Epithelial cell of esophagus (primary cell): ENCODE measurements at regions not wholly inside any gene's neighbourhood (a gene's known extent, or its start where the extent isn't known, plus 50 kb on each side); places are given as distances from the start of the nearest gene placed in this dataset.

Experiments
- DNase-seq: peaks from one replicate; pipeline ENCODE4 v3.0.0; 2010; ENCODE audit warnings: low read depth
- H3K4me3 ChIP-seq: 2 replicates; pipeline ENCODE4 v1.5.1; 2011; ENCODE audit warnings: mild to moderate bottlenecking, low read length, control low read depth
- TF ChIP-seq, protein P1 (sequence below): IDR thresholded peaks from 2 replicates; pipeline ENCODE4 v1.5.1; 2011; ENCODE audit warnings: low read depth, mild to moderate bottlenecking, low read length, control low read depth, inconsistent platforms; ENCODE audit not compliant: insufficient read depth; ENCODE audit errors: missing control alignments

DNA sequence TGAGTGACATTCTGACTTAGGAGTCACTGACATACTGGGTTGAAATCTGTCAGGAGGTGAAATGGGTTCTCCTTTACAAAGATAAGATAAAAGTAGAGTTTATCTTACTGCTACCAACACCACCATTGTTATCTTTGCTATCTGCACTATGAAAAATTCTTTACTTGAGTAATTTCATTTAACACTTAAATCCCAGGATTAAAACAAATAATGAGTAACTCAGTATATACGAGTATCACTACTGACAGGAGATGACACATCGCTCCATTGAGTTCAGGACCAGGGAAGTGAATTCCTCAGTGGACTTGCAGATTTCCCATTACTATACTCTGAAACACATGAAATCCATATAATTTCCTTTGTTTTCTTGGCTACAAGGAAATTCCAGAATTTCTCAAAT lies 242.1 kb upstream of the NLRP1 start:
- TF ChIP-seq, protein P1, sequence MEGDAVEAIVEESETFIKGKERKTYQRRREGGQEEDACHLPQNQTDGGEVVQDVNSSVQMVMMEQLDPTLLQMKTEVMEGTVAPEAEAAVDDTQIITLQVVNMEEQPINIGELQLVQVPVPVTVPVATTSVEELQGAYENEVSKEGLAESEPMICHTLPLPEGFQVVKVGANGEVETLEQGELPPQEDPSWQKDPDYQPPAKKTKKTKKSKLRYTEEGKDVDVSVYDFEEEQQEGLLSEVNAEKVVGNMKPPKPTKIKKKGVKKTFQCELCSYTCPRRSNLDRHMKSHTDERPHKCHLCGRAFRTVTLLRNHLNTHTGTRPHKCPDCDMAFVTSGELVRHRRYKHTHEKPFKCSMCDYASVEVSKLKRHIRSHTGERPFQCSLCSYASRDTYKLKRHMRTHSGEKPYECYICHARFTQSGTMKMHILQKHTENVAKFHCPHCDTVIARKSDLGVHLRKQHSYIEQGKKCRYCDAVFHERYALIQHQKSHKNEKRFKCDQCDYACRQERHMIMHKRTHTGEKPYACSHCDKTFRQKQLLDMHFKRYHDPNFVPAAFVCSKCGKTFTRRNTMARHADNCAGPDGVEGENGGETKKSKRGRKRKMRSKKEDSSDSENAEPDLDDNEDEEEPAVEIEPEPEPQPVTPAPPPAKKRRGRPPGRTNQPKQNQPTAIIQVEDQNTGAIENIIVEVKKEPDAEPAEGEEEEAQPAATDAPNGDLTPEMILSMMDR: no peak
- peak; percentile 81 for DNase-seq
- no peak overlapping the region for H3K4me3 ChIP-seq

DNA sequence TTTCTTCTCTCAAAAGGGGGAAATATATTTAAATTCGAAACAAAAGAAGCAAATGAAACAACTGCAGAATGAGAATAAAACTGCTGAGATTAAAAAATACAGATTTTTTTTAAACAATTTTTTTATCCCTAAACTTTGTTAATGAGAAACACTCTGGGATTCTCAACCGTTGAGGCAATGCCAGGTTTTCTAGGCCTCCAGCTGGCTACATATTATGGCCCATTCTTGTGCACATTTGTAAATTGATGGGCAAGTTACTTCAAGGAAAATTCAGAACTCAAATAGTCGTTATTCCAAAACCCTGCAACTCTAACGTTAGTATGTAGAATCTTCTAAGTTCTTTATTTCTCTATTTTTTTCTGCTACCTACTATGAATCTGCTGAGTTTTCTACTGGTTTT lies 239.3 kb upstream of the WSCD1 start:
- DNase-seq: no peak
- TF ChIP-seq, protein P1: no peak
- H3K4me3 ChIP-seq: no peak overlapping the region

DNA sequence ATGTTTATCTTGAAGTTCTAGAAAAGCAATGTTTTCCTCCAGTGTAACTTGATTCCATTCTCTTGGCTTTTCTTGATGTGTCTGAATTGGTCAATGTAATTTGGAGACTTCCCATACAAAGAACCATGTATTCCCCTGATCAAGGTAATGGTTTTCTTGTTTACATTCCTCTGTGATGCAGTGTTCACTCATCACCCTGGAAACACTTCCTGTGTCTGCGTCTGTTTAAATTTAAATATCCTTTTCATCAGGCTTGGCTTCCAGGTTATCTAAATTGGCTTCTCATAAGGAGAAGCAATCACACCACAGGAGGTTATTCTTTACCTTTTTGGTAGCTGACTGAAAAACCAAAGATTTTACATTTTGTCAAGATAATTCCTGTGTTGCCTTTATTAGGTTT lies 237.3 kb upstream of the WSCD1 start:
- DNase-seq: peak; percentile 80
- TF ChIP-seq, protein P1: no peak
- H3K4me3 ChIP-seq: no peak overlapping the region

DNA sequence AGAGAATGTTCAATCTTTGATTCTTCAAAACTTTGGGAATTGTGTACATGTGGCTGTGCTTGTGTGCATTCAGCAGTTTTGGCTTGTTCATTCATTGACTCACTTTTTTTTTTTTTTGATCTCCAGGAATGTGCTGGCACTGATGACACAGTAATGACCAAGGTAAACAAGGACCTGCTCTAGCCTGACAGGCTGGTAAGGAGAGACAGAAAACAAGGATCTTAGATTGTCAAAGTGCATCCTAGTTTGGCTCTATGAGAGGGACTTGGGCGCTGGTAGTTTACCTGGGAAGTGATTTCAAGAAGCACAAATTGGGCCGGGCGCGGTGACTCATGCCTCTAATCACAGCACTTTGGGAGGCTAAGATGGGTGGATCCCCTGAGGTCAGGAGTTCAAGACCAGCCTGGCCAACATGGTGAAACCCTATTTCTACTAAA lies 233.1 kb upstream of the WSCD1 start:
- H3K4me3 ChIP-seq: no peak overlapping the region
- TF ChIP-seq, protein P1: no peak
- DNase-seq: peak; percentile 95

DNA sequence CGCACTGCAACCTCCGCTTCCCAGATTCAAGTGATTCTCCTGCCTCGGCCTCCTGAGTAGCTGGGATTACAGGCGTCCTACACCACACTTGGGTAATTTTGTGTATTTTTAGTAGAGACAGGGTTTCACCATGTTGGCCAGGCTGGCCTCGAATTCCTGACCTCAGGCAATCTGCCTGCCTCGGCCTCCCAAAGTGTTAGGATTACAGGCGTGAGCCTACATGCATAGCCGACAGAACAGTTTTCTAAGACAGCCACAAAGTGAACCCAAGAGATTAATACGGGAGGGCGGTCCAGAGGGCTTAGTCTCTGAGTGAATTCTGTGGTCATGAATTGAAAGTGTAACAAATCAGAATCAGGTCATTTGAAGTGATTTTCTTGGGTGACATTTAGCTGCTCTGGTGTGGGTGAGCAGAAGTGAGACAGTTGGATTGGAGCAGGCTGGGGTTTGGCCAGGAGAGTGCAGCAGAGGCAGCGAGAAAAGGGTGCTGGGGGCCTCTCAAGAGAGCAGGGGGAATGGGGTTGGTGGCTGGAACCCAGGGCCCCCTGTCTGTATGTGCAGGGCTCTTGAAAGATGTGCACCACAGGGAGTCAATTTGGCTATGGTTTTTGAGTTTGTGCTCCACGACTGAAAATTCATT lies 231.4 kb upstream of the WSCD1 start:
- H3K4me3 ChIP-seq: no peak overlapping the region
- no peak for DNase-seq
- TF ChIP-seq, protein P1: no peak

DNA sequence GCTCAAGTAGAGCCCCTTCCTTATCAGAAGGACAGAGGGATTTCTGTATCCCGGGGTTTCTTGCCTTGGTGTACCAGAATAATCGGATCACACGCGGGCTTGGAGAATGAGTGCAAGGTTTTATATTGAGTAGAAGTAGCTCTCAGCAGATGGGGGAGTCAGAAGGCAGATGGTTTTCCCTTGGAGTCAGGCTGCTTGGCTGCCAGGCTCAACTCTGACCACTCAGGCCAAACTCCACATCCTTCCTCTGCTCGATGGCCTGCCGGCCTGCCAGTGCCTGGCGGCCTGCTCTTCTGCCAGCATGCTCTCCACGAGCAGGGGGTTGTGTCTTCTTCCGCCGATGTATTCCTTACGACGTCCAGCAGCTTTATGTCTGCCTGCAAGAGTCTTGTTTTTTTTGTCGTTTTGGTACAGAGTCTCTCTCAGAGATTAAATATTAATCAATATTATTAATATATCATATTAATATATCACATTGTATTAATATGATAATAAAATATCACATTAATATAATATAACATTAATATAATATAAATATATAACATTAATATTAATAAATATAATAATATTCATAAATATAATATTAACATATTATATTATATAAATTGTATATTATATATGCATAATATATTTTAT lies 229.2 kb upstream of the WSCD1 start:
- TF ChIP-seq, protein P1: no peak
- H3K4me3 ChIP-seq: no peak overlapping the region
- DNase-seq: no peak

DNA sequence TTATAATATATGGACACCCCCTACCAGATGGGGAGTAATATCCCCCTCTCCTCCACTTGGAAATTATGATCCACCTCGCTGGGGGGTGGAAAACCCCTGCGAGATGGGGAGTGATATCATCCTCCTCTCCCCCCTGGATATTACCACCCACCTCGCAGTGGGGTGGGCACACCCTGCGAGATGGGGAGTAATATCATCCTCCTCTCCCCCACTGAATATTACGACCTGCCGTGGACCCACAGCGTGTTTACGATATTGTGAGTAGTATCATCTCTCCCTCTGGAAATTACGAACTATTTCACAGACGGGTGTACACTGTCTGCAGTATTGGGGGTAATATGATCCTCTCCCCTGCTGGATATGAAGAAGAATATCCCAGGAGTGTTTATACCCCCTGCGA lies 228.3 kb upstream of the WSCD1 start:
- TF ChIP-seq, protein P1: no peak
- no peak for DNase-seq
- no peak overlapping the region for H3K4me3 ChIP-seq
